DOHH2 (cell line): ENCODE measurements at regions not wholly inside any gene's neighbourhood (a gene's known extent, or its start where the extent isn't known, plus 50 kb on each side); places are given as distances from the start of the nearest gene placed in this dataset.

Source experiments
- H3F3A ChIP-seq: fragments of 200-600 bp; sonication (generic), shearing (Covaris generic); 2 replicates; pipeline ENCODE4 v1.6.0; 2016; ENCODE audit warnings: antibody characterized with exemption, mild to moderate bottlenecking; ENCODE audit not compliant: control insufficient read depth, insufficient read depth
- H3K27ac ChIP-seq: fragments of 200-600 bp; sonication (generic); 2 replicates; pipeline ENCODE4 v1.5.1; 2014; ENCODE audit warnings: low read depth, mild to moderate bottlenecking, low read length, moderate library complexity
- H3K27me3 ChIP-seq: fragments of 200-600 bp; sonication (generic); 2 replicates; pipeline ENCODE4 v1.6.1; 2014; ENCODE audit warnings: mild to moderate bottlenecking, low read length, mixed read lengths; ENCODE audit not compliant: control insufficient read depth
- H3K36me3 ChIP-seq: fragments of 200-600 bp; sonication (generic); 2 replicates; pipeline ENCODE4 v1.6.1; 2014; ENCODE audit warnings: mild to moderate bottlenecking, low read length, moderate library complexity, mixed read lengths; ENCODE audit not compliant: control insufficient read depth
- H3K4me1 ChIP-seq: fragments of 200-600 bp; sonication (generic); 2 replicates; pipeline ENCODE4 v1.6.1; 2014; ENCODE audit warnings: mild to moderate bottlenecking, low read length, mixed read lengths; ENCODE audit not compliant: control insufficient read depth
- H3K4me2 ChIP-seq: fragments of 200-600 bp; sonication (generic); 2 replicates; pipeline ENCODE4 v1.6.0; 2014; ENCODE audit warnings: mild to moderate bottlenecking, low read length, moderate library complexity
- H3K4me3 ChIP-seq: fragments of 200-600 bp; sonication (generic); 2 replicates; pipeline ENCODE4 v1.5.1; 2014; ENCODE audit warnings: mild to moderate bottlenecking, low read length, mixed read lengths
- H3K79me2 ChIP-seq: fragments of 200-600 bp; sonication (generic); 2 replicates; pipeline ENCODE4 v1.6.1; 2014; ENCODE audit warnings: mild to moderate bottlenecking, low read length, mixed read lengths; ENCODE audit not compliant: control insufficient read depth
- H3K9me2 ChIP-seq: fragments of 200-600 bp; sonication (generic); replicated peaks from 2 replicates; pipeline ENCODE4 v1.6.1; 2014; ENCODE audit warnings: mild to moderate bottlenecking, low read length, mixed read lengths; ENCODE audit not compliant: control insufficient read depth
- H3K9me3 ChIP-seq: fragments of 200-600 bp; sonication (generic); 2 replicates; pipeline ENCODE4 v1.6.1; 2014; ENCODE audit warnings: antibody characterized with exemption, low read length, mixed read lengths; ENCODE audit not compliant: control insufficient read depth, insufficient read depth
- H4K20me1 ChIP-seq: fragments of 200-600 bp; sonication (generic); 2 replicates; pipeline ENCODE4 v1.6.0; 2014; ENCODE audit warnings: low read depth, mild to moderate bottlenecking, antibody characterized with exemption, low read length, moderate library complexity; ENCODE audit not compliant: control insufficient read depth, insufficient read depth
- CTCF ChIP-seq: fragments of 200-600 bp; sonication (generic); IDR thresholded peaks from one replicate; pipeline ENCODE4 v1.5.1; 2014; ENCODE audit warnings: antibody characterized with exemption, mild to moderate bottlenecking, low read depth, low read length; ENCODE audit not compliant: poor library complexity, severe bottlenecking
- EZH2phosphoT487 ChIP-seq: fragments of 200-600 bp; sonication (generic); IDR thresholded peaks from 2 replicates; pipeline ENCODE4 v1.6.1; 2017; ENCODE audit warnings: borderline replicate concordance, mild to moderate bottlenecking, antibody characterized with exemption, low read length, moderate library complexity, mixed read lengths

- H3F3A ChIP-seq: no peaks in the 10 kb centered on the region
- H3K27ac ChIP-seq: no peak overlapping the region
- no peaks in the 10 kb centered on the region for H3K9me3 ChIP-seq
- no peaks in the 10 kb centered on the region for H3K27me3 ChIP-seq
- TF ChIP-seq EZH2phosphoT487: no peak
- no peak for TF ChIP-seq CTCF
- H3K36me3 ChIP-seq: no peaks in the 10 kb centered on the region
- H4K20me1 ChIP-seq: no peaks in the 10 kb centered on the region
- no peak overlapping the region for H3K4me3 ChIP-seq
- H3K4me1 ChIP-seq: no peaks in the 10 kb centered on the region
- H3K79me2 ChIP-seq: no peaks in the 10 kb centered on the region
- H3K9me2 ChIP-seq: no peaks in the 10 kb centered on the region
- no peak overlapping the region for H3K4me2 ChIP-seq
Observed at GRCh38 chrX:106467422-106467821, 144.4 kb upstream of the RADX start.

GRCh38 chrX:106467943-106468342, 143.8 kb upstream of the RADX start:
- Histone ChIP-seq H3K4me1 (no peaks in the 10 kb centered on the region), H3K27me3 (no peaks in the 10 kb centered on the region), H3K79me2 (no peaks in the 10 kb centered on the region), H4K20me1 (no peaks in the 10 kb centered on the region), H3K36me3 (no peaks in the 10 kb centered on the region), H3K4me2 (no peak overlapping the region), H3K9me2 (no peaks in the 10 kb centered on the region), H3K9me3 (no peaks in the 10 kb centered on the region), H3K27ac (no peak overlapping the region), H3K4me3 (no peak overlapping the region), H3F3A (no peaks in the 10 kb centered on the region)
- no peak for TF ChIP-seq CTCF
- no peak for TF ChIP-seq EZH2phosphoT487

GRCh38 chrX:106468433-106468832, 143.3 kb upstream of the RADX start:
- Histone ChIP-seq H4K20me1 (no peaks in the 10 kb centered on the region), H3K4me1 (no peaks in the 10 kb centered on the region), H3F3A (no peaks in the 10 kb centered on the region), H3K4me2 (no peak overlapping the region), H3K79me2 (no peaks in the 10 kb centered on the region), H3K9me2 (no peaks in the 10 kb centered on the region), H3K27ac (no peak overlapping the region), H3K27me3 (no peaks in the 10 kb centered on the region), H3K4me3 (no peak overlapping the region), H3K36me3 (no peaks in the 10 kb centered on the region), H3K9me3 (no peaks in the 10 kb centered on the region)
- TF ChIP-seq EZH2phosphoT487: no peak
- no peak for TF ChIP-seq CTCF

- Histone ChIP-seq H3K4me2 (no peak overlapping the region), H3K36me3 (no peaks in the 10 kb centered on the region), H3F3A (no peaks in the 10 kb centered on the region), H3K9me2 (no peaks in the 10 kb centered on the region), H4K20me1 (no peaks in the 10 kb centered on the region), H3K27ac (no peak overlapping the region), H3K27me3 (no peaks in the 10 kb centered on the region), H3K79me2 (no peaks in the 10 kb centered on the region), H3K4me1 (no peaks in the 10 kb centered on the region), H3K4me3 (no peak overlapping the region), H3K9me3 (no peaks in the 10 kb centered on the region)
- TF ChIP-seq EZH2phosphoT487 (no peak), CTCF (no peak)
Observed at GRCh38 chrX:106479920-106480319, 131.9 kb upstream of the RADX start.
